22Rv1 (cell line): ENCODE measurements at regions not wholly inside any gene's neighbourhood (a gene's known extent, or its start where the extent isn't known, plus 50 kb on each side); places are given as distances from the start of the nearest gene placed in this dataset.

Experiments used
- CTCF ChIP-seq: fragments of 450-650 bp; IDR thresholded peaks from 2 replicates; pipeline ENCODE4 v1.5.1; 2017; ENCODE audit warnings: mild to moderate bottlenecking
- ZFX ChIP-seq: fragments of 450-650 bp; IDR thresholded peaks from 2 replicates; pipeline ENCODE4 v1.6.1; 2017; ENCODE audit warnings: antibody characterized with exemption, borderline replicate concordance

GRCh38 chr4:175961604-175962003 lies 104.0 kb upstream of the WDR17 start:
- no peak for TF ChIP-seq CTCF
- no peak for TF ChIP-seq ZFX
